NCI-H1694 (cell line): ENCODE measurements at regions not wholly inside any gene's neighbourhood (a gene's known extent, or its start where the extent isn't known, plus 50 kb on each side); places are given as distances from the start of the nearest gene placed in this dataset.

Experiments used
- DNase-seq: peaks from one replicate; lab custom pipeline; 2025; lab: John Stamatoyannopoulos, UW

GRCh38 chr12:90321369-90321768 lies 612.7 kb upstream of the ATP2B1 start:
- DNase-seq = no peak

- no peak for DNase-seq
Observed at GRCh38 chr12:90311561-90311960, 602.9 kb upstream of the ATP2B1 start.

GRCh38 chr12:90305379-90305778 lies 596.7 kb upstream of the ATP2B1 start:
- DNase-seq = no peak

- DNase-seq = no peak
Observed at GRCh38 chr12:90304231-90304630, 595.6 kb upstream of the ATP2B1 start.

GRCh38 chr12:90303771-90304170 lies 595.1 kb upstream of the ATP2B1 start:
- no peak for DNase-seq

GRCh38 chr12:90301561-90302133 lies 593.0 kb upstream of the ATP2B1 start:
- no peak for DNase-seq

GRCh38 chr12:90301095-90301494 lies 592.5 kb upstream of the ATP2B1 start:
- no peak for DNase-seq

- DNase-seq = no peak
Observed at GRCh38 chr12:90299666-90300065, 591.0 kb upstream of the ATP2B1 start.

- no peak for DNase-seq
Observed at GRCh38 chr12:90299121-90299520, 590.5 kb upstream of the ATP2B1 start.

- DNase-seq = no peak
Observed at GRCh38 chr12:90298289-90298948, 589.8 kb upstream of the ATP2B1 start.

GRCh38 chr12:90295858-90296257 lies 587.2 kb upstream of the ATP2B1 start:
- DNase-seq = no peak

GRCh38 chr12:90292183-90292582 lies 583.5 kb upstream of the ATP2B1 start:
- DNase-seq = no peak

GRCh38 chr12:90290980-90291975 lies 582.6 kb upstream of the ATP2B1 start:
- DNase-seq = no peak

- no peak for DNase-seq
Observed at GRCh38 chr12:90287585-90287984, 578.9 kb upstream of the ATP2B1 start.

- DNase-seq = no peak
Observed at GRCh38 chr12:90281154-90281868, 572.7 kb upstream of the ATP2B1 start.

GRCh38 chr12:90280564-90281058 lies 572.0 kb upstream of the ATP2B1 start:
- DNase-seq = no peak

- no peak for DNase-seq
Observed at GRCh38 chr12:90280033-90280432, 571.4 kb upstream of the ATP2B1 start.

- DNase-seq = no peak
Observed at GRCh38 chr12:90275088-90275487, 566.5 kb upstream of the ATP2B1 start.

GRCh38 chr12:90274407-90274806 lies 565.8 kb upstream of the ATP2B1 start:
- no peak for DNase-seq

- DNase-seq = no peak
Observed at GRCh38 chr12:90268574-90268973, 559.9 kb upstream of the ATP2B1 start.

- no peak for DNase-seq
Observed at GRCh38 chr12:90262251-90262650, 553.6 kb upstream of the ATP2B1 start.

GRCh38 chr12:90261283-90261682 lies 552.6 kb upstream of the ATP2B1 start:
- no peak for DNase-seq
